Stomach smooth muscle (tissue), 2 donors: ENCODE measurements at regions not wholly inside any gene's neighbourhood (a gene's known extent, or its start where the extent isn't known, plus 50 kb on each side); places are given as distances from the start of the nearest gene placed in this dataset.

Experiments
- H3K27ac ChIP-seq: one replicate; pipeline ENCODE4 v1.7.0; 2013; ENCODE audit warnings: mild to moderate bottlenecking, low read length, inconsistent platforms
- H3K27me3 ChIP-seq, 2 donors: one replicate each; pipeline ENCODE4 v1.7.0; 2013; ENCODE audit warnings: low read length in 2 of 2; ENCODE audit not compliant: insufficient read depth in 2 of 2, control insufficient read depth in 1 of 2
- H3K36me3 ChIP-seq, 2 donors: one replicate each; pipeline ENCODE4 v1.7.0; 2013; ENCODE audit warnings: low read length in 2 of 2; ENCODE audit not compliant: control insufficient read depth in 2 of 2, insufficient read depth in 2 of 2
- H3K4me1 ChIP-seq: one replicate; pipeline ENCODE4 v1.7.0; 2013; ENCODE audit warnings: low read length; ENCODE audit not compliant: control insufficient read depth, insufficient read depth
- H3K4me3 ChIP-seq, 2 donors: one replicate each; pipeline ENCODE4 v1.7.0; 2013; ENCODE audit warnings: low read length in 2 of 2
- H3K9ac ChIP-seq, 2 donors: one replicate each; pipeline ENCODE4 v1.7.0; 2013; ENCODE audit warnings: low read length in 2 of 2, mild to moderate bottlenecking in 1 of 2
- H3K9me3 ChIP-seq, 2 donors: one replicate each; pipeline ENCODE4 v1.7.0; 2013; ENCODE audit warnings: low read length in 2 of 2; ENCODE audit not compliant: control insufficient read depth in 2 of 2
- donor health status: healthy.
- donor health status: Pancreatic carcinoma.

DNA sequence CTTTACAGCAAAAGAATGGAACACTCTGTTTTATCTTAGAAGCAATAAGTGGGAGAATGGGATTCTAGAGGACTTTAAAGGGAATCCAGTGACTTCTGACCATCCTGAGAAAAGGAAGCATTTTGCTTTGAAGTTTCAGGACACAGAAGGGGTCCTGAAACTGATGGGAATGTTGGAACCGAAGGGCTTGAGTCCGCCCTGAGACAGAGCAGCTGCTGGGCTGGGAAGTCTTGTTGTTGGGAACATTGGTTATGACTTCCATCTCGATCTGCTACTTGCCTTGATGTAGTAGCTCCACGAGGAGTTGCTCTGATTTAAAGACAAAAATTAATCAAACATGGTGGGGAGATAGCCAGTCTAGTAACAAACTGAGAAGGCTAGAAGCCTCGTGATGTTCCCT is 177.6 kb downstream of the JCAD start:
- Histone ChIP-seq H3K4me1 (peaks cover 4% of the 10 kb centered on the region), H3K27me3 (no peaks in the 10 kb centered on the region), H3K27ac (no peak overlapping the region), H3K9me3 (no peaks in the 10 kb centered on the region), H3K9ac (no peak overlapping the region), H3K4me3 (no peak overlapping the region), H3K36me3 (no peaks in the 10 kb centered on the region)

DNA sequence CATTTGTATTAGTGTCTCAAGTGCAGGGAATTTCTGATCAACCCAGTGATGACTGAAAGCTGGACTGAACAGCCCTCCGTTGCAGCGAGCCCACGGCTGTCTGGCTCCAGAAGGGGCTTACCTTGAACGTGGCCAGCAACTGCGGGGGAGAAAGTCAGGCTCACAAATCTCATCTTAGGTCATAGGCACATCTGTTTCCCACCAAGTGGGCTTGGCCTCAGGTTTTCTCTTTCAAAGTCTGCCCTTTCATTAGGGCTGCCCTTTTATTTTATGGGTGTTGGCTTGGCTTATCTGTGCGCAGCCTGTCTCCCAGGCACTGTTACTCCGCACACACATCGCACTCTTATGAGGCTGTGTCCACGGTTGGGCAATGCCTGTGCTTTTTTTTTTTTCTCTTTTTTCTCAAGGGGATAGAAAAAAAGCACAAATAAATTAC is 178.0 kb downstream of the JCAD start:
- H3K27ac ChIP-seq, result no peak overlapping the region

DNA sequence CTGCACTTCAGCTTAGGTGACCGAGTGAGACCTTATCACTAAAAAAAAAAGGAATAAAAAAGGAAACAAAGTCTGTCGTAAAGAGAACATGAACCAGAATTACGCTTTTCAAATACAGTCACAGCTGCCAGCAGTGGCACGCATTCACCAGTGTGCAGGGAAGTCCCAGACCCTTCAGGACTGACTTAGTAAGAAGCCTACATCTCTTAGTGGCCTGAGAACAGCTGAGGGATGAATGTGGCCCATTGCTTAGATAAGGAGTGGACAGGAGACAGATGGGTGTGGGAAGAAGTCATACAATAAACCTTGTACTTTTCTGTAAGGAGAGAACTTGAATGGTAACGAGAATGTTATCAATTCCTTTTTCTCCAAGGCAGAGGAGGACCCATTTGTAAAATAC is 178.5 kb downstream of the JCAD start:
- no peaks in the 10 kb centered on the region for H3K36me3 ChIP-seq
- no peaks in the 10 kb centered on the region for H3K27me3 ChIP-seq
- H3K4me1 ChIP-seq, result peaks cover 4% of the 10 kb centered on the region
- H3K9me3 ChIP-seq, result no peaks in the 10 kb centered on the region
- H3K9ac ChIP-seq, result no peak overlapping the region
- no peak overlapping the region for H3K4me3 ChIP-seq
- no peak overlapping the region for H3K27ac ChIP-seq

More for the DNA sequence above, 178.0 kb downstream of the JCAD start:
- Histone ChIP-seq H3K4me1 (peaks cover 4% of the 10 kb centered on the region), H3K9me3 (no peaks in the 10 kb centered on the region), H3K4me3 (no peak overlapping the region), H3K36me3 (no peaks in the 10 kb centered on the region), H3K27me3 (no peaks in the 10 kb centered on the region), H3K9ac (no peak overlapping the region)

DNA sequence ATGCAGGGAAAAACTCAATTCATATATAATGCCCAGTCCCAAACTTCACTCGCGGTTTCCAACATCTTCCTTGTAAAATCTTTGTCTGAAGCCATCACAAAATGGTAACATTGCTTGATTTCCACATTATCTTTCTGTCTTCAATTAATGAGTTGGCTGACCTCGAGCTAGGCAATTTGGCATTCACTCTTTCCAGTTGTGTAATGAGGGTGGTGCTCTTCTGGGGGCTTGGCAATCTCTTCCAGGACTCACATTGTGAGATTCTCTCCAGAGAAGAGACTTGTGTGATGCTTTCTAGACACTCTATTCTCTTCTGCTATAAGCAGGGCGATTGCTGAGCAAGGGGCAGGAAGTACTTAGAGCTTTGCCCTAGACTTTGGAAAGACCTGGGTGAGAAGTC is 179.5 kb downstream of the JCAD start:
- Histone ChIP-seq H3K4me1 (peaks cover 4% of the 10 kb centered on the region), H3K27me3 (no peaks in the 10 kb centered on the region), H3K36me3 (no peaks in the 10 kb centered on the region), H3K27ac (no peak overlapping the region), H3K9me3 (no peaks in the 10 kb centered on the region), H3K9ac (no peak overlapping the region), H3K4me3 (no peak overlapping the region)

DNA sequence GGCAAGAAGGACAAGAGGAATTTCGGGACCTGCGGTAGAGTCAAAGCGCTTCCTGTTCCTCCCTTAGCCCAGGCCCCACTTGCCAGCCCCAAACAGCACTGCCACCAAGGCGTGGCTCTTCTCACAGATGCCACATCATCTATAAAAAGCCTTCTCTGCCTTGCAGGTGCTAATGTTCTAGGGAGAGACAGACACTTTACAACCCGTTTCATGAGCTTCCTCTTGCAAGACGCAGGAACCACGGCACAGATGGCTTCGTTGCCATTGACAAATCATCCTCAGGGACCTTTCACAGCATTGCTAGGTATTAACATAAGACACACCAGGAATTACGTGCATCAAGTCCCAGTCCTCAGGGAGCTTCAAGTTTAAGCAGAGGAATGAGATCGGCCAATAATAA is 180.9 kb downstream of the JCAD start:
- H3K27me3 ChIP-seq, result no peaks in the 10 kb centered on the region
- peaks cover 4% of the 10 kb centered on the region for H3K4me1 ChIP-seq
- H3K4me3 ChIP-seq, result no peak overlapping the region
- no peak overlapping the region for H3K9ac ChIP-seq
- no peaks in the 10 kb centered on the region for H3K36me3 ChIP-seq
- no peak overlapping the region for H3K27ac ChIP-seq
- H3K9me3 ChIP-seq, result no peaks in the 10 kb centered on the region

DNA sequence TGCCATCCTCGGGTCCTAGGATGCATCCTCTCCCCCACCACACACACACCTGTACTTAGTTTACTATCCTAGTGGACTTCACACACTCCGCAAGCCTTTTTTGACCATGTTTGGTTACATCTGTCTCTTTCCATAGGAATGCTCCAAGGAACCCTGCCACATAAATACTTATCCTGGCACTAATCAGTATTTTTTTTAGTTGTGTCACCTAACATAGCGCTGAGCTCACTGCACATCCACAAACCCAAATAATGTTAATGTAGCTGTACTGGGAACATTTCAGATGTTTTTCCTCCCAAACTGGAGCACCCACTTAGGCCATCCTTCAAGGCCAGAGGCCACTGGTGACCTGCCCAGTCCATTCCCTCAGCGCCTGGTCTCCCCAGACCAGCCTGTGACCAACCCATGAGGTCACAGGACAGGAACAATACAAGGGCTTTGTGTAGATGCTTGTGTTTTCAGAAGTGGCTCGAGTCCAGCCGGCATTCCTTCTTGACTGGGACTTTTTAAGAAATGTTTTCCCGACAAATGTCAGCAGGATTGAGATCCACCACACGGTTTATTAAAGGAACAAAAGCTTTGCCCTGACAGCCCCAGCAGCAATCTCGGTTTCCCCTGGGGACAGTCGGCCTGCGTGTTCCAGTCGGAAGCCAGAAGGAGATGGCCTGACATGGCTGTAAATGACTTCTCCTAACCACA is 181.4 kb downstream of the JCAD start:
- Histone ChIP-seq H3K9me3 (no peaks in the 10 kb centered on the region), H3K4me1 (peaks cover 4% of the 10 kb centered on the region), H3K36me3 (no peaks in the 10 kb centered on the region), H3K27me3 (no peaks in the 10 kb centered on the region), H3K9ac (no peak overlapping the region), H3K27ac (no peak overlapping the region), H3K4me3 (no peak overlapping the region)

DNA sequence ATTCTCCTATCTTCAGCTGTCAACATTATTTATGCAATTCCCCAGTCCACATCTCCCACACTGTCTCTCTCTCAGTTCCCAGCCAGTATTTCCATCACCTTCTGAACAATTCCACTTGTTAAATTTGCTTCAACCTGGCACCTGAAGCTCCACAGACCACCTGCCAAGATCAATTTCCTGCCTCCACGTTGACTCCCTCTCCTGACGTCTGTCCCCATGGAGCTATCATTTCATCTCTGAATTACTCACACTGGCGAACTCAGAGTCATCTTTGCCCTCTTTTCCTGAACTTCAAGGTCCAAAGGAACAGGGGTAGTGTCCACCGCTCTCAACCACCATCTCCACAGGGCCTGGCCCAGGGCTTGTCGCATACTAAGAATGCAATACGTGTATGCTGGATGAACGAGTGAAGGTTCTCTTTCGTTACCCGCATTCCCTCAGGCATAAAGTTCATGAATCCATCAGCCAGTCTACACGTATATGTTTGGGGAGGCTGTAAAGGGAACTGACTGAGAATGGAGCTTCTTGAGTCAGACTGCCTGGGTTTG is 183.3 kb downstream of the JCAD start:
- H3K9ac ChIP-seq, result no peak overlapping the region
- no peak overlapping the region for H3K27ac ChIP-seq
- H3K36me3 ChIP-seq, result no peaks in the 10 kb centered on the region
- no peaks in the 10 kb centered on the region for H3K27me3 ChIP-seq
- H3K9me3 ChIP-seq, result no peaks in the 10 kb centered on the region
- peaks cover 2% of the 10 kb centered on the region for H3K4me1 ChIP-seq
- no peak overlapping the region for H3K4me3 ChIP-seq

DNA sequence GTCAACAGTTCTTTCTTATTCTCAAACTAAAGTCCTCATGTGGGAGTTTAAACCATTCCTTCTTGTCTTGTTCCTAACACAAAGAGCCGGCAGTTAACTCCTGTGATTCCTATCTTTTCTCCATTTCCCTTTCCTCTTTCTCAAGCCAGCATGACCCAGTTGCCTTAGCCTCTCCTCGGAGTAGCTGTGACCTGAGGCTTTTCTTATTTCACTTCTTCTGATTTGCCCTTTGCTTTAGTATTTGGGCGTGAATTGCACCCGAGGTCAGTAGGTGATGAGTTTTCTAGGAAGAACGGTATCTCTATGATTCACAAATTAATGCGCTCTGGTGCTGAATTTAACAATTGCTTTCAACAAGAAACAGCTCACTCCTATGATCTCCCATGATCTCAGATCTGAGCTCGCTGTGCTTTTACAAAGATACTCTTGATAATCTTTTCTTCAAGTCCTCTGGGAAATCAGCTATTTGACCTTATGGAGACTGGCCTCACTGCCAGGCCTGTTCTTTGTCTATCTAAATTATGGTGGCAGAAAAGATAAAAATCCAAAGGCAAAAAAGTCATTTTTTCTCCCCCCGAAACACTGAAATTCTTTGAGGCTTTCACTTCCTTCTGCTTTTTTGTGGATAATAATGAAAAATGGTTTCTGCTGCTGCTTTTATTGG is 184.6 kb downstream of the JCAD start:
- H3K9me3 ChIP-seq, result no peaks in the 10 kb centered on the region
- no peak overlapping the region for H3K4me3 ChIP-seq
- no peak overlapping the region for H3K27ac ChIP-seq
- H3K9ac ChIP-seq, result no peak overlapping the region
- peaks cover 2% of the 10 kb centered on the region for H3K4me1 ChIP-seq
- no peaks in the 10 kb centered on the region for H3K27me3 ChIP-seq
- no peaks in the 10 kb centered on the region for H3K36me3 ChIP-seq

DNA sequence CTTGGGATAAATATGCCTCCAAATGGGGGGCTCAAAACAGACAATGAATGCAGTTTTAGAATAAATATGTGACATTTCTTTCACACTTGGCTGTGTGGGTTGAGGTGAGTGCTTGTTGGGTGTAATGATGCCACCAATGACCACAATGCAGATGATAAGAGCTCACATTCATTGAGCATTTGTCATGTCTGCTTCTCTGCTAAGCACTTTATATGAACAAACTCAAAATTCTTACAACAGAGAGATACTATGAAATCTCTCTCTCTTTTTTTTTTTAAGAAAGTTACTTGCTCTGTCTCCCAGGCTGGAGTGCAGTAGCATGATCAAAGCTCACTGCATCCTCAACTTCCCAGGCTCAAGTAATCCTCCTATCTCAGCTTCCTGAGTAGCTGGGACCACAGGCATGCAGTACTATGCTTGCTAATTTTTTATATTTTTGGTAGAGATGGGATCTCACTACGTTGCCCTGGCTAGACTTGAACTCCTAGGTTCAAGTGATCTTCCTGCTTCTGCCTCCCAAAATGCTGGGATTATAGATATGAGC is 185.4 kb downstream of the JCAD start:
- Histone ChIP-seq H3K4me3 (no peak overlapping the region), H3K9ac (no peak overlapping the region), H3K4me1 (peaks cover 2% of the 10 kb centered on the region), H3K27ac (no peak overlapping the region), H3K36me3 (no peaks in the 10 kb centered on the region), H3K27me3 (no peaks in the 10 kb centered on the region), H3K9me3 (no peaks in the 10 kb centered on the region)

DNA sequence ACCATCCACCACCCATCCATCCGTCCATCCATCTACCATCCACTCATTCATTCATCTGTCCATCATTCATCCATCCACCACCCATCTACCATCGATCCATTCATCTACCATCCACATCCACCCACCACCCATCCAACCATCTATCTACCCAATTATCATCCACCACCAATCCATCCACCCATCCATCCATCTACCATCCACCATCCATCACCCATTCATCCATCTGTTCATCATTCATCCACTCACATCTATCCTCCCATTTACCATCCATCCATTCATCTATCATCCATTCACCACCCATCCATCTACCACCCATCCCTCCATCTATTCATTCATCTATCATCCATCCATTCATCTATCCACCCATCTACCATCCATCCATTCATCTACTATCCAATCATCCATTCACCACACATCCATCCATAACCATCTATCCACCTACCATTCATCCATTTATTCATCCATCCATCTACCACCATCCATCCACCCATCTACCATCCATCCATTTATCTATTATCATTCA is 188.8 kb downstream of the JCAD start:
- H3K4me1 ChIP-seq, result peaks cover 3% of the 10 kb centered on the region
- H3K9me3 ChIP-seq, result no peaks in the 10 kb centered on the region
- H3K9ac ChIP-seq, result no peak overlapping the region
- no peak overlapping the region for H3K27ac ChIP-seq
- no peaks in the 10 kb centered on the region for H3K27me3 ChIP-seq
- H3K4me3 ChIP-seq, result no peak overlapping the region
- H3K36me3 ChIP-seq, result no peaks in the 10 kb centered on the region
